Suprapubic skin (tissue), 4 donors: ENCODE measurements at regions not wholly inside any gene's neighbourhood (a gene's known extent, or its start where the extent isn't known, plus 50 kb on each side); places are given as distances from the start of the nearest gene placed in this dataset.

ENCODE experiments used
- DNase-seq, 2 donors: peaks; one replicate each; pipeline ENCODE4 v3.0.0-alpha.2; 2019; ENCODE audit warnings: low spot score in 2 of 2
- H3K27ac ChIP-seq: fragments of 200-600 bp; sonication (generic); one replicate; pipeline ENCODE4 v1.5.1; 2019
- H3K27me3 ChIP-seq: fragments of 200-600 bp; sonication (generic); one replicate; pipeline ENCODE4 v1.5.1; 2019
- H3K36me3 ChIP-seq: fragments of 200-600 bp; sonication (generic); one replicate; pipeline ENCODE4 v1.5.1; 2019
- H3K4me1 ChIP-seq: fragments of 200-600 bp; sonication (generic); one replicate; pipeline ENCODE4 v1.5.1; 2019
- H3K4me3 ChIP-seq: fragments of 200-600 bp; sonication (generic); one replicate; pipeline ENCODE4 v1.5.1; 2019; ENCODE audit warnings: mild to moderate bottlenecking
- H3K9me3 ChIP-seq: fragments of 200-600 bp; sonication (generic); one replicate; pipeline ENCODE4 v1.5.1; 2019
- EP300 ChIP-seq: sonication (generic); formaldehyde crosslinking; IDR thresholded peaks from one replicate; pipeline ENCODE4 v1.6.1; 2017; ENCODE audit warnings: antibody characterized with exemption
- POLR2A ChIP-seq, 2 donors: fragments of 450-650 bp; IDR thresholded peaks; one replicate each; pipeline ENCODE4 v1.6.1; 2017; ENCODE audit warnings: antibody characterized with exemption in 2 of 2, mild to moderate bottlenecking in 2 of 2, moderate library complexity in 2 of 2
- POLR2AphosphoS5 ChIP-seq, 3 donors: sonication (generic); formaldehyde crosslinking; IDR thresholded peaks; one replicate each; pipeline ENCODE4 v1.6.1; 2017; ENCODE audit warnings: antibody characterized with exemption in 3 of 3
- WGBS: methylation state at CpG from one replicate; pipeline ENCODE4 v1.1.5; 2018; 5-methylcytosine and 5-hydroxymethylcytosine counted together
- TF ChIP-seq, protein P1 (sequence below), 2 donors: fragments of 200-600 bp in 1 of 2; fragments of 450-650 bp in 1 of 2; sonication (generic) in 1 of 2; IDR thresholded peaks; one replicate each; pipeline ENCODE4 v1.5.1; 2016 to 2019; ENCODE audit warnings: antibody characterized with exemption in 2 of 2, mild to moderate bottlenecking in 1 of 2, moderate library complexity in 1 of 2

DNA sequence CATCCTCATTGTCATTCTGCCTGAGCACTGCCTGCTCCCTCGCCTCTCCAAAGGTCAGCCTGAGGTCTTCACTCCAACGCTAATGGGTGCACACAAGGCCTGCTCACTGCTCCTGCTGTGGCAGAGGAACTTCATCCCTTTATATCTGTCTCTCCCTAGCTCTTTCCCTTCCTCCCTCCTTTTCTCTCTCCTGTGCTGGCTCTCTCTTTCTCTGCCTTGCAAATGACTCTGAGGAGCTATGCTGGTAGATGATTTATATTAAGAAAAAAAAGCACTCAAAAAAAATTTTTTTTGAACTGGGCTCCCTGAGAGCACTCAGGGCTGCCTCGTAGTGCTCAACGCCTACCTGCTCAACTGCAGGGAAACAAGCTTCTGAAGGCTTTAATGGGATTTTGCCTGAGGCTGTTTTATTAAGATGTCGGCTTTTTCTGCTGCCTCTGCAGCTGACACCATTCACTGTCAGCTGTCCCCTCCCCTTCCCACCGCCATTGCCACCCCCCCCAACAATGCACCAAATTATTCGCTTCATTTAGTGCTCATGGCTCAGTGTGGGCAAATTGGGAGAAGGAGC lies 137.7 kb upstream of the DEFB112 start:
- Histone ChIP-seq H3K9me3 (no peaks in the 10 kb centered on the region), H3K36me3 (no peaks in the 10 kb centered on the region), H3K4me1 (no peaks in the 10 kb centered on the region), H3K27ac (no peak overlapping the region), H3K4me3 (no peak overlapping the region), H3K27me3 (no peaks in the 10 kb centered on the region)
- TF ChIP-seq POLR2A (IDR thresholded peaks at IDR 0.05) (no peak), POLR2AphosphoS5 (IDR thresholded peaks at IDR 0.05) (no peak), EP300 (no peak)
- TF ChIP-seq, protein P1, sequence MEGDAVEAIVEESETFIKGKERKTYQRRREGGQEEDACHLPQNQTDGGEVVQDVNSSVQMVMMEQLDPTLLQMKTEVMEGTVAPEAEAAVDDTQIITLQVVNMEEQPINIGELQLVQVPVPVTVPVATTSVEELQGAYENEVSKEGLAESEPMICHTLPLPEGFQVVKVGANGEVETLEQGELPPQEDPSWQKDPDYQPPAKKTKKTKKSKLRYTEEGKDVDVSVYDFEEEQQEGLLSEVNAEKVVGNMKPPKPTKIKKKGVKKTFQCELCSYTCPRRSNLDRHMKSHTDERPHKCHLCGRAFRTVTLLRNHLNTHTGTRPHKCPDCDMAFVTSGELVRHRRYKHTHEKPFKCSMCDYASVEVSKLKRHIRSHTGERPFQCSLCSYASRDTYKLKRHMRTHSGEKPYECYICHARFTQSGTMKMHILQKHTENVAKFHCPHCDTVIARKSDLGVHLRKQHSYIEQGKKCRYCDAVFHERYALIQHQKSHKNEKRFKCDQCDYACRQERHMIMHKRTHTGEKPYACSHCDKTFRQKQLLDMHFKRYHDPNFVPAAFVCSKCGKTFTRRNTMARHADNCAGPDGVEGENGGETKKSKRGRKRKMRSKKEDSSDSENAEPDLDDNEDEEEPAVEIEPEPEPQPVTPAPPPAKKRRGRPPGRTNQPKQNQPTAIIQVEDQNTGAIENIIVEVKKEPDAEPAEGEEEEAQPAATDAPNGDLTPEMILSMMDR (IDR thresholded peaks at IDR 0.05) = no peak
- DNase-seq = no peak
- WGBS = 52% methylated on average over 7 of the region's 7 CpGs

DNA sequence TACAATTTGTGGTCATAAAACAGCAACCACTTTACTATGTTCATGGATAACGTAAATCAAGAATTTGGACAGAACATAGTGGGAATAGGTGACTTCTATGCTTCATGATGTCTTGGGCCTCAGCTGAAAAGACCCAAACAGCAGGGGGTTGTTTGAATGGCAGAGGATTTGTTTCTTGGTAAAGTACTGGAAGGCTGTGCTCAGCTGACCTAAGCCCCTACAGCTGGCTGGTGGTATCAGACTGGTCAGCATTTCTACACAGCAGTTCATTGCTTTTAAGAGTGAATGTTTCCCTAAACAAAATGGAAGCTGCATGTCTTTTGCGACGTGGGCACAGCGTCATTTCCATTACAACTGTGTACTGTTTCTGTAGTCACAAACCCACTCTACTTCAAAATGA lies 148.5 kb upstream of the DEFB112 start:
- DNase-seq = no peak
- TF ChIP-seq POLR2A (IDR thresholded peaks at IDR 0.05) (no peak), POLR2AphosphoS5 (IDR thresholded peaks at IDR 0.05) (no peak), EP300 (no peak)
- TF ChIP-seq, protein P1 (IDR thresholded peaks at IDR 0.05) = no peak
- Histone ChIP-seq H3K4me1 (no peaks in the 10 kb centered on the region), H3K36me3 (no peaks in the 10 kb centered on the region), H3K4me3 (no peak overlapping the region), H3K9me3 (no peaks in the 10 kb centered on the region), H3K27me3 (no peaks in the 10 kb centered on the region), H3K27ac (no peak overlapping the region)
- 91% methylated on average over 4 of the region's 4 CpGs for WGBS

DNA sequence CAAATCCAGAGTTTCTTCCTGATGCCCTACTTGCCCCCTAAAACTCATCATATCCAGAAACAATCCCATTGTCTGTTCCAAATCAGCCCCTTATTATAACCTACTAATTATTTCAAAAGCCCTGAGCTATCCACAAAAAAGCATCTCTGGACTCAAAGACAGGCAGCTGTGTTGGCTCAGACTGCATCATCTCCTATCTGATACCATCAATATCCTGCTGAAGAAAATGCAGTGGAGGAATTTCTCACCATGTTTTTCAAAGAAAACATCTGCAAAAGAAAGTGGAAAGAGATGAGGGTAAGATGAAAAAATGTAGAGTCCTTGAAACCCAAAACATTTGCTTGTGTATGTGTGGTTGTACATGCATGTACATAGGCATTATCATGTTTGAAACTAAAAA lies 153.0 kb upstream of the DEFB112 start:
- Histone ChIP-seq H3K27me3 (no peaks in the 10 kb centered on the region), H3K4me3 (no peak overlapping the region), H3K9me3 (no peaks in the 10 kb centered on the region), H3K4me1 (no peaks in the 10 kb centered on the region), H3K36me3 (no peaks in the 10 kb centered on the region), H3K27ac (no peak overlapping the region)
- DNase-seq = no peak
- TF ChIP-seq POLR2AphosphoS5 (IDR thresholded peaks at IDR 0.05) (no peak), EP300 (no peak), POLR2A (IDR thresholded peaks at IDR 0.05) (no peak)
- TF ChIP-seq, protein P1 (IDR thresholded peaks at IDR 0.05) = no peak

GRCh38 chr6:50211582-50211981 lies 161.9 kb upstream of the DEFB112 start:
- Histone ChIP-seq H3K4me1 (no peaks in the 10 kb centered on the region), H3K9me3 (peaks cover 3% of the 10 kb centered on the region), H3K4me3 (no peak overlapping the region), H3K27me3 (no peaks in the 10 kb centered on the region), H3K36me3 (no peaks in the 10 kb centered on the region), H3K27ac (no peak overlapping the region)
- WGBS = 91% methylated on average over 1 of the region's 1 CpG
- TF ChIP-seq POLR2AphosphoS5 (IDR thresholded peaks at IDR 0.05) (no peak), EP300 (no peak), POLR2A (IDR thresholded peaks at IDR 0.05) (no peak)
- TF ChIP-seq, protein P1 (IDR thresholded peaks at IDR 0.05) = no peak
- no peak for DNase-seq

DNA sequence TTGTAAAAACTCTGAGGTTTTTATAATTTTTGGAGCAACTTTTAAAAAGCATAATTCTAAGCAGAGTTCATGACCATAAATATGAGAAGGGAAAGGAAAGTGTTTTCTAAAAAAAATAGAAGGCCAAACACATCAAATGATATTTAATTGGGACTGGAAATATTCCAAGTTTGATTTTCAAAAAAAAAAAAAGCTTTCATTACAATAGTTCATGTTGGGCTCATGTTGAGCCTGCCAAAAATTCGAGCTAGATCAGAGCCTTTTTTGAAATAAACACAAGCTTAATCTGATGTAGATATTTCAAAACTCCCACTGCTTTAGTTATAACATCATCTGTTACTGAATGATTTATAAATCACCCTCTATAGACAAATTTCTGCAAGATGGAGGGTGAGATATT lies 163.4 kb upstream of the DEFB112 start:
- WGBS = 8% methylated on average over 1 of the region's 1 CpG
- no peaks in the 10 kb centered on the region for H3K36me3 ChIP-seq
- H3K27me3 ChIP-seq = no peaks in the 10 kb centered on the region
- peaks cover 3% of the 10 kb centered on the region for H3K9me3 ChIP-seq
- DNase-seq = no peak
- no peak overlapping the region for H3K27ac ChIP-seq
- H3K4me1 ChIP-seq = no peaks in the 10 kb centered on the region
- no peak overlapping the region for H3K4me3 ChIP-seq
- TF ChIP-seq, protein P1 (IDR thresholded peaks at IDR 0.05) = no peak
- TF ChIP-seq EP300 (no peak), POLR2A (IDR thresholded peaks at IDR 0.05) (no peak), POLR2AphosphoS5 (IDR thresholded peaks at IDR 0.05) (no peak)
